DMS53 (cell line): ENCODE measurements at regions not wholly inside any gene's neighbourhood (a gene's known extent, or its start where the extent isn't known, plus 50 kb on each side); places are given as distances from the start of the nearest gene placed in this dataset.
A peak's percentile ranks its signal among the peaks of the same experiment; 100 is the strongest.

Experiments
- DNase-seq: peaks from one replicate; lab custom pipeline; 2025; lab: John Stamatoyannopoulos, UW

GRCh38 chr5:175285261-175285660 is 158.7 kb downstream of the DRD1 start:
- no peak for DNase-seq

DNA sequence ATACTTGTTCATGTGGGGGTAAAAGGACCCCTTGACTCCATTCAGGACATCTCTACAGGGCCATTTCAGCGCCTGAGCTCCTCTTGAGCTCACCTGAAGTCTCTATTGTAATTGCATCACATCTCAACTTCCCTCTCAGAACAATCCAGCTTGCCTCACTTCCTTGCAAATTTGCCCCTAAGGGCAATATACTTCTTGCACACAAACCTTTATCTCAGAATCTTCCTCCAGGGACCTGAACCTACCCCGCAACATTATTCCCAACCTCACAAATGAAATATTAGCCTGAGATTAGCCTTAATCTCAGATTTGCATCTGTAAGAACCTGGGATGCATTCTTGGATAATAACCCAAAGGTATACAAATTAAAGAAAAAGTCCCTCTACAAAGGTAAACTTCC is 159.2 kb downstream of the DRD1 start:
- DNase-seq, result no peak

DNA sequence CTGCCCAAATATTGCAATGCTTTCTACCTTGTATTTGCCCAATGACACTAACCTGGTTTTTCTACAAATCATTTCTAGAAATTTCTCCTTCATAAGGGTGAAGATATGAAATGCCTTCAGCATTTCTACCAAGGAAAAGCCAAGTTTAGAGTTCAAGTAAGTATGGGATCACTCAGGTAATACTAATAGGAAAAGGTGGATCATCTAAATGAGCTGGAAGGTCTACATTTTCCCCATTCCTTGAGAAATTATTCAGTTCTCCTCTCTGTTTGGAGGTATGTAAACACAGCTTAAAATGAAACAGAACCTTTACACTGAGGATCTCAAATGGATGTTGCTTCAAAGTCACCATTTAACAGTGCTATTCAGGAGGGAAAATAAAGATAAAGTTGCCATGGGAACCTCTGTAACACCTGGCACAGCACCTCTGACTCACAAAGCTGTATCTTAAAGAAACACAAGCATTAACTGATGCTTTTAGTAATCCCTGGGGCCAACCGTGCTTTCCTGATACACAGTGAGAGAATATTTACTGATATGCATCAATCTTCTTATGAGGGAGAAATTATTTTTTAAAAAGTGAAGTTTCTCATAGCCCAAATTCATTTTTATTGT is 161.3 kb downstream of the DRD1 start:
- DNase-seq, result peak; percentile 80

- no peak for DNase-seq
Observed at GRCh38 chr5:175281714-175282113, 162.3 kb downstream of the DRD1 start.

DNA sequence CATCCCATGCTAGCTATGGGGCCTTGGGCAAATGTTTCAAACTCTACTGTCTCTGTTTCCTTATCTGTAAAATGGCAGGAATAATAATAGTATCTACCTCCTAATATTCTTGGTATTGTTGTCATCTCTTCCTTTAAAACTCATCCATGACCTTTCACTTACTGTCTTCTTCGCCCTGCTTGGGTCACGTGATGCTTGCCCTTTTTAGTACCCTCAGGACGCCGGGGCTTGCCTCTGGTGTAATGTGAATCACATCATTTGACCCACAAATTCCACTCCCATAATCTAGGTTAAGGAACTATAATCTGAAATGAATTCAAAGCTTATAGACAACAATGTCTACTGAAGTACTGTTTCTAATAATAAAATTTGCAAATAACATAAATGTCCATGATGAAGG is 162.7 kb downstream of the DRD1 start:
- DNase-seq, result no peak

DNA sequence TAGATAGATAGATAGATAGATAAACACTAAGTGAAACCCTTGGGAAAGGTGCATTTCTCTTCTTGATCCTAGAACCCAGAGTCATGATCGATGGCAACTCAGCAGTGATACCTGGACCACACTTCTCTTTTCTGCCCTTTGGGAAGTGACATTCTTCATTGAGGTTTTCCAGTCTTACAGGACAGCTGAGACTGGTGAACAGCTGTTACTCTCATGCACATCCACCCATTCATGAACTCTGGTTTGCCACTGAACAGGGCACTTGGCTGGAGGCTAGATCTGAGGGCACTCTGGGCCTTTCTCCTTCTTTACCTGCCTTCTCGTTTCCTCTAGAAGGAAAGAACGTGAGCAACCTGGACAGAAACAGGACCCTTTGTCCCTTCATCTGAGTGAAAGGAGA is 164.5 kb downstream of the DRD1 start:
- DNase-seq, result no peak

DNA sequence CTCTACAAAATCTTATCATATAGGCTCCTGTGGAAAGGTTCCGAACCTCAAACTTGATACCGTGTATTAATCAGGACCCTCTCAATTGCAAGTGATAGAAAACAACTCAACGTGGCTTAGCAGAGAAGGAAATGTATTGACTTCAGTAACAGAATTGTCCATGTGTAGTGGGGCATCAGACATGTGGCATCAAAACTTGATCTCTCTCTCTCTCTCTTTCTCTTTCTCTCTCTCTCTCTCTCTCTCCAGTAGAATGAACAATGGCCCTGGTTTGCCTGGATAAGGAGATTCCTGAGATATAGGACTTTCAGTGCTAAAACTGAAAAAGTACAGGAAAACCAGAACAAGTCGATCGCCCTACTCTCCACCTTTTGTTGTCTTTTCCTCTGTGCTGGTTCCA is 168.2 kb downstream of the DRD1 start:
- no peak for DNase-seq

GRCh38 chr5:175275097-175275496 is 168.9 kb downstream of the DRD1 start:
- DNase-seq, result no peak

DNA sequence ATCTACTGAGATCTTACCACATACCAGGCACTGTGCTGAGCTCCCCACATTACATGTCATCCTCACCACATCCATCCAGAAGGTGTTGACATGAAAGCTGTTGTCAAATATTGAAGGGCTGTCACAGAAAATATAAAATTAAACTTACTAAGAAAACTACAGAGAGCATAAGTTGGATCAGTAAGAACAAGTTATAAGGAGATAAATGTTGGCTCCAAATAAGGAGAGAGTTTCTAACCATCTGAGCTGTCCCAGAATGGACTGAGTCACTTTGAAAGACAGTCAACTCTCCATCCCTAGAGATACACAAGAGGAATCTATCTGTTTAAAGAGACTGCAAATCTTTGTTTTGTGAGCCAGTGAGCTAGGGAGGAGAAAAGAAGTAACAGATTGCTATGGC is 169.8 kb downstream of the DRD1 start:
- DNase-seq, result no peak

GRCh38 chr5:175264406-175264805 is 179.6 kb downstream of the DRD1 start:
- DNase-seq, result no peak

GRCh38 chr5:175263776-175264175 is 180.2 kb downstream of the DRD1 start:
- no peak for DNase-seq

GRCh38 chr5:175261526-175261925 is 182.5 kb downstream of the DRD1 start:
- DNase-seq, result no peak

DNA sequence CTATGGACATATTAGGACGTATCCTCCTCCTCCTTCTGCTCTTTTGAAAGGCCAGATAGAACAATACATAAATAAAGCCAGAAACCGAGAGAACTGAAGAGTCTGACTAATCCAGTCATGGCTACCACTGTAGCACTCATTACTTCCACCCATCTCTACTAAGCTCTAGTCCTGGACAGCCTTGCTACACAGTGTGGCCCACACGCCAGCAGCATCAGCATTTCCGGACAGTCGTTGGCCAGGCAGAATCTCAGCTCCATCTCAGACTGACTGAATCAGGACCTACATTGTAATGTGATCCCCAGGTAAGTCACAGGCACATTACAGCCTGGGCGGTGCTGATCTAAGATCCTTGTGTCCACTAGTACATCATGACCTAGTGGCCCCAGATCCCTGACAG is 182.9 kb downstream of the DRD1 start:
- peak; percentile 8 for DNase-seq

- no peak for DNase-seq
Observed at GRCh38 chr5:175257847-175258194, 186.2 kb downstream of the DRD1 start.

GRCh38 chr5:175257128-175257846 is 186.7 kb downstream of the DRD1 start:
- DNase-seq, result no peak

DNA sequence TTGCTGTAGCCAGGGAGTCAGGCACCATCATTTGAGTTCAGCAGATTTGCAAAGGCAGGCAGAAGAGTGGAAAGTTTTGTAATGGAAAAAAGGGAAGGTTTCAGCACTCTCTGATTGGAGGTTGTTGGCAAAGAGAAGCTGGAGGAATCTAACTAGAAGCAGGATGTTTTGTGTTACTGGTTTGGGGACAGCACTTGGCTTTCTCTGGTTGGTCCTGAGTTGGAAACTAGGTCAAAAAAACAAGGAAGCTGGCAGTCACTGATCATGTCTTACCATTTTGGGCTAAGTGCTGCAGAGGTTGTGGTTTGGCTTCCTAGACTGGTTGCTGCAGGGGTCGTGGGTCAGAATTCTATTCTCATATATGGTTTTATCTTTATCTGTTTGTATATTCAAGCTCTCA is 189.8 kb downstream of the DRD1 start:
- no peak for DNase-seq

DNA sequence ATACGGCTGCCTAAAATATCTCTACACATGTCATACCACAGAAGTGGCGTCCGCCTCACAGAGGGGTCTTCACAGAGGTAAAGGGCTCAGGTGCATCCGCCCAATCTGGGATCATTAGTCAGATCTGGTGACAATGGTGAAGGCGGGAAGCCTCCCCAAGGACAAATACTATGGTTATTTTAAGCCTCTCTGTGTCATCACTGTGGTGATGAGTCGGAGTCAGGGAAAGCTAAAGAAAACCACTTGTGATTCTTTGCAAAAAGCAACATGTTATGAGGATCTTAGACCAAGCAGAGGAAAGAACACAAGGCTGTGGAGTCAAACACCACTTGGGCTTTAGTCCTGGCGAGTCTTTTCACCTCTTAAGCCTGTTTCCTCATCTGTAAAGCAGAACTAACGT is 190.4 kb downstream of the DRD1 start:
- peak; percentile 19 for DNase-seq

- DNase-seq, result no peak
Observed at GRCh38 chr5:175252234-175252805, 191.7 kb downstream of the DRD1 start.

GRCh38 chr5:175250426-175250825 is 193.6 kb downstream of the DRD1 start:
- DNase-seq, result no peak

GRCh38 chr5:175248416-175248905 is 195.5 kb downstream of the DRD1 start:
- DNase-seq, result no peak

DNA sequence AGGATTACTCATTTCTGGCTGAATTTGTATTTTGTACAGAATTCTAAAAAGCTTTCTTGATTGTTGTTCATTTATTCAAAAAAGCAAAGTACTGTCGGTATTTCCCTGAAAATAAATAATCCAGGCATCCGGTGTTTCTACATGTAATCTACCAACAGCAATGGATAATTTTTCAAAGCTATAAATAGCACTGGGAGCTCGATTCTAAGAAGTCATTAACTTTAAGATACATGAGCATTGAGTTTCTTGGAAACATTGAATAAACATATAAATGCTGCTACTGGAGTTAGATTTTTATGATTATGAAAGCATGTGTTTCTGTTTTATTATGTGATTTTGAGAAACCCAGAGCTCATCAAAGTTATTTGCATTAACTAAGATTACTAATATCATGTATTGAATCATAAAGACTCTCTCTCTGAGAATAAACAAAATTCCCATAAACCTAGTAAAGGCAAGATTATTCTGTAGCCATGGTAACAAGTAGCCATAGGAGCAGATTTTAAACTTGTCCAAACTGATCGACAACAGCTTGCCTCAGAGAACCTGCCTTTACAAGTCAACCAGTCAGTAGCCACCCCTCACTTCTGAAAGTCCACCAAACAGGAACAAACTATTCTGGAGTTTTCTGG is 197.0 kb downstream of the DRD1 start:
- no peak for DNase-seq

DNA sequence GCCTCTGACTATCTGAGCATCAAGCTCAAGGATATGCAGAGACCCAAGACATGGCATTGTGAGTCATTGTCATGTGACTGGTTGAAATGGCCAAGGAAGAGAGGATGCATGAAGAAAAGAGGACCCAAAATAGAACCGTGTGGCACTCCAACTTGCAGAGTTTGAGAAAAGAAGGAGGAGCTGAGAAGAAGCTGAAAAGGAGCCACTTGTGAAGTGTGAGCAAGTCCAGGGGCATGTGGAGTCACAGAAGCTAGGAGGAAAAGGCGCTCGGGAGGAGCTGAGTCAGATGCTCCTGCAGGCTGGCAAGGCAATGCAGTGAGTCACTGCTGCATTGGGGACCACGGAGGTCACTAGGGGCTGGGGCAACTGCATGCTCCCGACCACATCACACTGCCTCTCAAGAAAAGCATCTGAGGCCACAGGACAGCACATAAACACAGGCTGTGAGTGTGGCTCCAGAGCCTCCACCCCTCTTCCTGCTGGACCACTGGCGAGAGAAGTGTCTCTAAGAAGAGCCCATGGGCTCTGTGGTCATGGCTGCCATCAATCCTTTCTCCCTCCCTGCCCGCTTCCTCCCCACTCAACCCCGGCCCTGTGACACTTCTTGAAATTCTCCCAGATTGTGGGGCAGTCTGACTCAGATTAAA is 197.6 kb downstream of the DRD1 start:
- peak; percentile 16 for DNase-seq

DNA sequence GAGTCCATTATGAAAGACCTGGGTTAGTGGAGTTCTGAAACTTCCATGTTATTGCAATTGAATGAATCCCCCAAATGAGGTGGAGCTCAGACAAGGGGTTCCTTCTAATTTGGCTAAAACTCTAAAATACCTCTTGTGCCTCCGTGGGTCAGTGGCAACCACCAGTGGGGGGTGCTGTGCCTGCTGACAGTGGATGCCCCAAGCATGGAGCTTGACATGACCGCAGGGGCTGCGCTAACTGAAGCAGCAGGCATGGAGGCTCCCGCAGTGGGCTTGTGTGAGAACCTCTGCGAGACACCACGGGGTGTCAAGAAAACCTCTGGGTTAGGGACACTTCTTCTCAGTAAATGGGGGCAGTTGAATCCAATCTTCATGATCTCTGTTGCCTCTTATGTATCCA is 200.5 kb downstream of the DRD1 start:
- DNase-seq, result no peak
